SK-N-SH (cell line): ENCODE measurements at regions not wholly inside any gene's neighbourhood (a gene's known extent, or its start where the extent isn't known, plus 50 kb on each side); places are given as distances from the start of the nearest gene placed in this dataset.
A peak's percentile ranks its signal among the peaks of the same experiment; 100 is the strongest.

ENCODE experiments used
- CTCF ChIA-PET: fragments of 300-600, 350-600 bp; formaldehyde crosslinking; extraction: SDS; loops from one replicate; lab custom pipeline; 2021; lab: Yijun Ruan, JAX
- POLR2A ChIA-PET: fragments of 350-600 bp; sonication (Branson Sonifier 250); formaldehyde crosslinking; extraction: SDS; loops from one replicate; lab custom pipeline; 2020; ENCODE audit warnings: antibody characterized with exemption, inconsistent platforms; lab: Yijun Ruan, JAX
- DNase-seq: peaks from one replicate; pipeline ENCODE4 v3.0.0; 2012
- H2AFZ ChIP-seq: fragments of 200-600 bp; sonication (generic); 2 replicates; pipeline ENCODE4 v1.8.1; 2016; ENCODE audit warnings: antibody characterized with exemption, mild to moderate bottlenecking, low read depth
- H3F3A ChIP-seq: fragments of 200-600 bp; sonication (generic); replicated peaks from 2 replicates; pipeline ENCODE3; 2016; ENCODE audit warnings: antibody characterized with exemption, mild to moderate bottlenecking; ENCODE audit not compliant: insufficient read depth
- H3K27ac ChIP-seq, 2 experiments: fragments of 200-500 bp in 1 of 2; fragments of 200-600 bp in 1 of 2; sonication (Bioruptor generic) in 1 of 2; sonication (generic), shearing (Covaris generic) in 1 of 2; 2 replicates each; pipeline versions ENCODE4 v1.5.1 to v1.6.1; 2014 to 2016; ENCODE audit warnings: low read depth in 2 of 2, inconsistent platforms in 1 of 2, low read length in 1 of 2, mild to moderate bottlenecking in 1 of 2, mixed read lengths in 1 of 2
- H3K27me3 ChIP-seq: fragments of 200-600 bp; sonication (generic), shearing (Covaris generic); 2 replicates; pipeline ENCODE4 v1.6.1; 2016; ENCODE audit warnings: mixed run types; ENCODE audit not compliant: insufficient read depth
- H3K36me3 ChIP-seq, 2 experiments: fragments of 200-500 bp in 1 of 2; fragments of 200-600 bp in 1 of 2; sonication (Bioruptor generic) in 1 of 2; sonication (generic) in 1 of 2; replicated peaks in 1 of 2; 2 replicates each; pipeline versions ENCODE3 to v1.5.1; 2014 to 2016; ENCODE audit warnings: low read length in 1 of 2, mild to moderate bottlenecking in 1 of 2; ENCODE audit not compliant: insufficient read depth in 2 of 2, control insufficient read depth in 1 of 2
- H3K4me1 ChIP-seq, 2 experiments: fragments of 200-500 bp in 1 of 2; fragments of 200-600 bp in 1 of 2; sonication (Bioruptor generic) in 1 of 2; sonication (generic), shearing (Covaris generic) in 1 of 2; 2 replicates each; pipeline versions ENCODE4 v1.5.1 to v1.6.1; 2014 to 2016; ENCODE audit warnings: low read depth in 1 of 2, low read length in 1 of 2, mixed run types in 1 of 2; ENCODE audit not compliant: insufficient read depth in 2 of 2, control insufficient read depth in 1 of 2
- H3K4me2 ChIP-seq: fragments of 200-600 bp; sonication (generic), shearing (Covaris generic); 2 replicates; pipeline ENCODE4 v1.6.1; 2017; ENCODE audit warnings: mixed run types
- H3K4me3 ChIP-seq, 2 experiments: fragments of 200-500 bp in 1 of 2; fragments of 200-600 bp in 1 of 2; sonication (Bioruptor generic) in 1 of 2; sonication (generic), shearing (Covaris generic) in 1 of 2; 2 replicates each; pipeline versions ENCODE4 v1.5.1 to v1.8.1; 2014 to 2016; ENCODE audit warnings: low read depth in 2 of 2, inconsistent platforms in 1 of 2, low read length in 1 of 2, mild to moderate bottlenecking in 1 of 2, mixed read lengths in 1 of 2, moderate library complexity in 1 of 2
- H3K79me2 ChIP-seq: fragments of 200-600 bp; sonication (generic); 2 replicates; pipeline ENCODE4 v1.8.1; 2017; ENCODE audit warnings: mild to moderate bottlenecking; ENCODE audit not compliant: insufficient read depth
- H3K9ac ChIP-seq: fragments of 200-600 bp; sonication (generic); 2 replicates; pipeline ENCODE4 v1.6.1; 2017; ENCODE audit warnings: mixed run types
- H3K9me2 ChIP-seq: fragments of 200-600 bp; sonication (generic); 2 replicates; pipeline ENCODE4 v1.6.1; 2017; ENCODE audit warnings: mixed run types
- H3K9me3 ChIP-seq: fragments of 200-600 bp; sonication (generic); 2 replicates; pipeline ENCODE4 v1.6.1; 2017; ENCODE audit warnings: mixed run types, mild to moderate bottlenecking, moderate library complexity
- H4K20me1 ChIP-seq: fragments of 200-600 bp; sonication (generic); 2 replicates; pipeline ENCODE4 v1.6.1; 2017; ENCODE audit warnings: mild to moderate bottlenecking, mixed run types; ENCODE audit not compliant: insufficient read depth
- EP300 ChIP-seq, 2 experiments: IDR thresholded peaks; 2 replicates each; pipeline versions ENCODE4 v1.4.0 to v1.6.1; 2012; ENCODE audit warnings: borderline replicate concordance in 1 of 2, low read depth in 1 of 2, low read length in 1 of 2
- GABPA ChIP-seq: IDR thresholded peaks from 2 replicates; pipeline ENCODE4 v1.4.0; 2012; ENCODE audit warnings: low read depth, mild to moderate bottlenecking
- GATA2 ChIP-seq: sonication (generic); formaldehyde crosslinking; IDR thresholded peaks from 2 replicates; pipeline ENCODE4 v1.5.0; 2020; ENCODE audit warnings: mild to moderate bottlenecking, missing genetic modification reagents
- NFIC ChIP-seq: IDR thresholded peaks from 2 replicates; pipeline ENCODE4 v1.4.0; 2012; ENCODE audit warnings: borderline replicate concordance
- NRF1 ChIP-seq: IDR thresholded peaks from 2 replicates; pipeline ENCODE4 v1.6.1; 2012; ENCODE audit warnings: low read depth, mild to moderate bottlenecking, low read length
- POLR2AphosphoS5 ChIP-seq: IDR thresholded peaks from 2 replicates; pipeline ENCODE4 v1.6.1; 2012; ENCODE audit warnings: low read depth, low read length
- RAD21 ChIP-seq: IDR thresholded peaks from 2 replicates; pipeline ENCODE4 v1.6.1; 2012; ENCODE audit warnings: mild to moderate bottlenecking, low read length
- SMC3 ChIP-seq: IDR thresholded peaks from 2 replicates; pipeline ENCODE4 v1.6.1; 2012; ENCODE audit warnings: low read depth, low read length, improper control_type of control experiment
- WGBS: methylation state at CpG from one replicate; pipeline ENCODE4 v1.1.6; 2017; ENCODE audit warnings: low lambda C conversion rate; 5-methylcytosine and 5-hydroxymethylcytosine counted together
- TF ChIP-seq, protein P1 (sequence below): fragments of 200-600 bp; sonication (generic); IDR thresholded peaks from 2 replicates; pipeline ENCODE4 v1.6.1; 2017; ENCODE audit warnings: antibody characterized with exemption, mild to moderate bottlenecking, moderate library complexity
- TF ChIP-seq, protein P2 (sequence below): IDR thresholded peaks from 2 replicates; pipeline ENCODE4 v1.6.1; 2012; ENCODE audit warnings: mild to moderate bottlenecking, low read depth, low read length, moderate library complexity
- TF ChIP-seq, protein P3 (sequence below): fragments of 150-350 bp; IDR thresholded peaks from 2 replicates; pipeline ENCODE4 v1.6.1; 2017; ENCODE audit warnings: antibody characterized with exemption, low read length, low read depth, borderline replicate concordance

DNA sequence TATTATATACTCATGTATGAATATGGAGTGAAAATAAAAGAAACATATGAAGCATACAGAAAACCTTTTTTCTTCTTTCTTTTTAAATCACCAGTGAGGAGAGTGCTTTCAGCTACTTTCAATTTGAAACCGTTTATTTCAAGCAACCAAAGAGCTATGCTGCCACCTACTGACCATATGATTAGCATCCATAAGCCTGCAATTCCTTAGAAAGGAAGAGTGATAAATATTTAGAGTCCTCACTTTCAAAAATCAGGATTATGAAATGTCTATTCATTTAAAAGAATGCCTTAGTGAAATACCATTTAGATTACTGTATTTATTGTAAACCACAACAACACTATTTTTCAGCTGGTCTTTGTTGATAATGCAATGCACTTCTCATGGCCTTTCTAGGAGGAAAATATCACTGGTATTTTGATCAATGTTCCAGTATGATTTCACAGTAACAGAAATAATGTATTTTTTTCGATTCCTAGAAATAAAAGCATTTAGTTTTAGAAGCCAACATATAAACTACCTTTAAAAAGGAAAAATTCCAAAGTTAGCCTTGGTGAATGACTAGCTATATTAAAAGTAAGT, 667.6 kb downstream of the PCDH18 start:
- Histone ChIP-seq H3K27ac (no peak overlapping the region), H3F3A (no peaks in the 10 kb centered on the region), H3K9ac (no peak overlapping the region), H3K4me3 (peak overlapping the region in 1 of 2 experiments; percentile 14; a peak in 1 of 4 replicates)
- ChIA-PET CTCF (interaction anchor here (0.7 to 2.2 kb wide), 31 partner anchors 9 to 1958 kb away, joined by 3 to 20 read pairs (median 3); no protein-coding TSS in a partner anchor), POLR2A (no interaction called here)
- TF ChIP-seq NRF1 = no peak
- TF ChIP-seq, protein P1, sequence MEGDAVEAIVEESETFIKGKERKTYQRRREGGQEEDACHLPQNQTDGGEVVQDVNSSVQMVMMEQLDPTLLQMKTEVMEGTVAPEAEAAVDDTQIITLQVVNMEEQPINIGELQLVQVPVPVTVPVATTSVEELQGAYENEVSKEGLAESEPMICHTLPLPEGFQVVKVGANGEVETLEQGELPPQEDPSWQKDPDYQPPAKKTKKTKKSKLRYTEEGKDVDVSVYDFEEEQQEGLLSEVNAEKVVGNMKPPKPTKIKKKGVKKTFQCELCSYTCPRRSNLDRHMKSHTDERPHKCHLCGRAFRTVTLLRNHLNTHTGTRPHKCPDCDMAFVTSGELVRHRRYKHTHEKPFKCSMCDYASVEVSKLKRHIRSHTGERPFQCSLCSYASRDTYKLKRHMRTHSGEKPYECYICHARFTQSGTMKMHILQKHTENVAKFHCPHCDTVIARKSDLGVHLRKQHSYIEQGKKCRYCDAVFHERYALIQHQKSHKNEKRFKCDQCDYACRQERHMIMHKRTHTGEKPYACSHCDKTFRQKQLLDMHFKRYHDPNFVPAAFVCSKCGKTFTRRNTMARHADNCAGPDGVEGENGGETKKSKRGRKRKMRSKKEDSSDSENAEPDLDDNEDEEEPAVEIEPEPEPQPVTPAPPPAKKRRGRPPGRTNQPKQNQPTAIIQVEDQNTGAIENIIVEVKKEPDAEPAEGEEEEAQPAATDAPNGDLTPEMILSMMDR = peak; percentile 95
- TF ChIP-seq SMC3 = peak; percentile 58
- peak; percentile 96 for TF ChIP-seq RAD21
- TF ChIP-seq, all 33 proteins: peak for 3
- H3K9me2 ChIP-seq = no peaks in the 10 kb centered on the region
- H3K4me1 ChIP-seq = peaks cover 0 to 3% of the 10 kb centered on the region in 2 experiments; a peak in 2 of 4 replicates
- no peaks in the 10 kb centered on the region for H3K79me2 ChIP-seq
- H3K9me3 ChIP-seq = no peaks in the 10 kb centered on the region
- no peaks in the 10 kb centered on the region for H3K27me3 ChIP-seq
- no peaks in the 10 kb centered on the region for H3K36me3 ChIP-seq
- DNase-seq = peak; percentile 36
- peak overlapping the region; percentile 74; the same call in 1 of the 2 replicates for H2AFZ ChIP-seq
- H3K4me2 ChIP-seq = no peak overlapping the region
- H4K20me1 ChIP-seq = no peaks in the 10 kb centered on the region
- 0% methylated on average over 2 of the region's 2 CpGs for WGBS

DNA sequence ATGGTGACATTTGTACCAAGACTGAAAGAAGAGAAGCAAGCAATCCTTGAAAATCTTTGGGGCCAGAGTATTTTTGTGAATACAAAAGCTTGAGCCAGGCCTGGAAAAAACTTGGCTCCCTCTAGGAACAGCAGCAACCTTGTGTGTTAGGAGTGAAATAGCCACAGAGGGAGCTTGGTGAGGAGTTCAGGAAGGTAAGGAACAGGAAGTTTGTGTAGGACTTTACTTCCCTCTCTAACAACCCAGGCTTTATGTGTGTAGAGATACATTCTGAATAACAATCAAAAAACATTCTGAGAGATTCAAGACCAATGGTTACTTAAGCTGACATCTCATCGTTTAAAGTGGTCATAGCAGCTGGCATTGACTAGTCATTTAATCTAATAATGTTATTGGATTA, 668.5 kb downstream of the PCDH18 start:
- Histone ChIP-seq H3K36me3 (no peaks in the 10 kb centered on the region), H3K9me3 (no peaks in the 10 kb centered on the region), H3K27me3 (no peaks in the 10 kb centered on the region), H4K20me1 (no peaks in the 10 kb centered on the region), H3K9ac (no peak overlapping the region), H3F3A (no peaks in the 10 kb centered on the region), H3K4me1 (peaks cover 0 to 3% of the 10 kb centered on the region in 2 experiments; a peak in 2 of 4 replicates), H3K4me2 (no peak overlapping the region), H2AFZ (peak overlapping the region; percentile 74)
- POLR2A ChIA-PET = no interaction called here
- TF ChIP-seq, protein P2, sequence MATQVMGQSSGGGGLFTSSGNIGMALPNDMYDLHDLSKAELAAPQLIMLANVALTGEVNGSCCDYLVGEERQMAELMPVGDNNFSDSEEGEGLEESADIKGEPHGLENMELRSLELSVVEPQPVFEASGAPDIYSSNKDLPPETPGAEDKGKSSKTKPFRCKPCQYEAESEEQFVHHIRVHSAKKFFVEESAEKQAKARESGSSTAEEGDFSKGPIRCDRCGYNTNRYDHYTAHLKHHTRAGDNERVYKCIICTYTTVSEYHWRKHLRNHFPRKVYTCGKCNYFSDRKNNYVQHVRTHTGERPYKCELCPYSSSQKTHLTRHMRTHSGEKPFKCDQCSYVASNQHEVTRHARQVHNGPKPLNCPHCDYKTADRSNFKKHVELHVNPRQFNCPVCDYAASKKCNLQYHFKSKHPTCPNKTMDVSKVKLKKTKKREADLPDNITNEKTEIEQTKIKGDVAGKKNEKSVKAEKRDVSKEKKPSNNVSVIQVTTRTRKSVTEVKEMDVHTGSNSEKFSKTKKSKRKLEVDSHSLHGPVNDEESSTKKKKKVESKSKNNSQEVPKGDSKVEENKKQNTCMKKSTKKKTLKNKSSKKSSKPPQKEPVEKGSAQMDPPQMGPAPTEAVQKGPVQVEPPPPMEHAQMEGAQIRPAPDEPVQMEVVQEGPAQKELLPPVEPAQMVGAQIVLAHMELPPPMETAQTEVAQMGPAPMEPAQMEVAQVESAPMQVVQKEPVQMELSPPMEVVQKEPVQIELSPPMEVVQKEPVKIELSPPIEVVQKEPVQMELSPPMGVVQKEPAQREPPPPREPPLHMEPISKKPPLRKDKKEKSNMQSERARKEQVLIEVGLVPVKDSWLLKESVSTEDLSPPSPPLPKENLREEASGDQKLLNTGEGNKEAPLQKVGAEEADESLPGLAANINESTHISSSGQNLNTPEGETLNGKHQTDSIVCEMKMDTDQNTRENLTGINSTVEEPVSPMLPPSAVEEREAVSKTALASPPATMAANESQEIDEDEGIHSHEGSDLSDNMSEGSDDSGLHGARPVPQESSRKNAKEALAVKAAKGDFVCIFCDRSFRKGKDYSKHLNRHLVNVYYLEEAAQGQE = no peak
- TF ChIP-seq, protein P3, sequence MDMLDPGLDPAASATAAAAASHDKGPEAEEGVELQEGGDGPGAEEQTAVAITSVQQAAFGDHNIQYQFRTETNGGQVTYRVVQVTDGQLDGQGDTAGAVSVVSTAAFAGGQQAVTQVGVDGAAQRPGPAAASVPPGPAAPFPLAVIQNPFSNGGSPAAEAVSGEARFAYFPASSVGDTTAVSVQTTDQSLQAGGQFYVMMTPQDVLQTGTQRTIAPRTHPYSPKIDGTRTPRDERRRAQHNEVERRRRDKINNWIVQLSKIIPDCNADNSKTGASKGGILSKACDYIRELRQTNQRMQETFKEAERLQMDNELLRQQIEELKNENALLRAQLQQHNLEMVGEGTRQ = no peak
- TF ChIP-seq, protein P1 = no peak
- TF ChIP-seq GATA2 (CRISPR knock-in tag) (no peak), EP300 (IDR thresholded peaks at IDR 0.05; ENCODE audit: borderline replicate concordance in 1 of 2, low read depth in 1 of 2, low read length in 1 of 2) (no peak), NFIC (no peak), POLR2AphosphoS5 (no peak), GABPA (no peak)
- TF ChIP-seq, all 33 proteins: peak for 0
- Histone ChIP-seq H3K79me2 (no peaks in the 10 kb centered on the region), H3K4me3 (no peak overlapping the region), H3K27ac (no peak overlapping the region), H3K9me2 (no peaks in the 10 kb centered on the region)
- WGBS = 4% methylated on average over 1 of the region's 1 CpG
- CTCF ChIA-PET = interaction anchor here (0.7 to 2.2 kb wide), 16 partner anchors 9 to 1492 kb away, joined by 3 to 20 read pairs (median 4); no protein-coding TSS in a partner anchor
- DNase-seq = no peak
